ENCODE measurements at regions not wholly inside any gene's neighbourhood (a gene's known extent, or its start where the extent isn't known, plus 50 kb on each side); places are given as distances from the start of the nearest gene placed in this dataset.
A peak's percentile ranks its signal among the peaks of the same experiment; 100 is the strongest.

- TF ChIP-seq CUX1 (IDR thresholded peaks at IDR 0.05; ENCODE audit: insufficient replicate concordance, low read depth, low read length) (no peak), SMAD1 (IDR thresholded peaks at IDR 0.05; ENCODE audit: low read depth, partially characterized antibody) (no peak), SUZ12 (IDR thresholded peaks at IDR 0.05; ENCODE audit: unreplicated experiment) (no peak), ZBTB33 (IDR thresholded peaks at IDR 0.05) (no peak), BCLAF1 (IDR thresholded peaks at IDR 0.05) (no peak), ATF3 (IDR thresholded peaks at IDR 0.05; ENCODE audit: borderline replicate concordance, extremely low read depth, low read depth, low read length) (no peak), REST (IDR thresholded peaks at IDR 0.05; ENCODE audit: low read depth, low read length) (no peak), ZNF274 (IDR thresholded peaks at IDR 0.05; ENCODE audit: insufficient read depth, insufficient read length) (no peak), TBL1XR1 (IDR thresholded peaks at IDR 0.05; ENCODE audit: low read depth, low read length) (0 out of 2 replicates have a peak, but pooled peaks have one; percentile 22), MTA2 (IDR thresholded peaks at IDR 0.05; ENCODE audit: low read depth) (peak; percentile 84; the same call in 1 of the 2 replicates), NKRF (conservative IDR thresholded peaks at IDR 0.05) (no peak), ESRRA (IDR thresholded peaks at IDR 0.05; ENCODE audit: low read length) (no peak), PAX5 (IDR thresholded peaks at IDR 0.05; ENCODE audit: borderline replicate concordance, low read depth, low read length) (0 out of 2 replicates have a peak, but pooled peaks have one; percentile 55), CBFB (IDR thresholded peaks at IDR 0.05; ENCODE audit: low read depth) (no peak)
These were observed 498.9 kb downstream of the TTLL7 start (continued) for GRCh38 chr1:83499998-83500397.
